OCI-LY1 (cell line): ENCODE measurements at regions not wholly inside any gene's neighbourhood (a gene's known extent, or its start where the extent isn't known, plus 50 kb on each side); places are given as distances from the start of the nearest gene placed in this dataset.

Source experiments
- H2AFZ ChIP-seq: fragments of 200-600 bp; sonication (generic), shearing (Covaris generic); 2 replicates; pipeline ENCODE4 v1.6.0; 2014; ENCODE audit warnings: antibody characterized with exemption, mild to moderate bottlenecking, low read length
- H3F3A ChIP-seq: fragments of 200-600 bp; sonication (generic), shearing (Covaris generic); 2 replicates; pipeline ENCODE4 v1.6.0; 2014; ENCODE audit warnings: mild to moderate bottlenecking, antibody characterized with exemption, low read length, moderate library complexity; ENCODE audit not compliant: insufficient read depth
- H3K27ac ChIP-seq: fragments of 200-600 bp; sonication (generic); 2 replicates; pipeline ENCODE4 v1.5.1; 2014; ENCODE audit warnings: low read length, mixed run types, mild to moderate bottlenecking, low read depth; ENCODE audit not compliant: poor library complexity, severe bottlenecking
- H3K27me3 ChIP-seq: fragments of 200-600 bp; sonication (generic); 2 replicates; pipeline ENCODE4 v1.6.0; 2014; ENCODE audit warnings: antibody characterized with exemption, mild to moderate bottlenecking, low read length, moderate library complexity; ENCODE audit not compliant: insufficient read depth
- H3K36me3 ChIP-seq: fragments of 200-600 bp; sonication (generic); 2 replicates; pipeline ENCODE4 v1.6.1; 2014; ENCODE audit warnings: mild to moderate bottlenecking, antibody characterized with exemption, low read length, moderate library complexity, mixed read lengths; ENCODE audit not compliant: insufficient read depth
- H3K4me1 ChIP-seq: fragments of 200-600 bp; sonication (generic); 2 replicates; pipeline ENCODE4 v1.5.1; 2014; ENCODE audit warnings: mild to moderate bottlenecking, low read length, moderate library complexity; ENCODE audit not compliant: insufficient read depth, severe bottlenecking
- H3K4me2 ChIP-seq: fragments of 200-600 bp; sonication (generic), shearing (Covaris generic); 2 replicates; pipeline ENCODE4 v1.6.1; 2014; ENCODE audit warnings: low read length
- H3K4me3 ChIP-seq: fragments of 200-600 bp; sonication (generic); 2 replicates; pipeline ENCODE4 v1.5.1; 2014; ENCODE audit warnings: low read length, low read depth, mild to moderate bottlenecking, mixed read lengths; ENCODE audit not compliant: poor library complexity, severe bottlenecking
- H3K79me2 ChIP-seq: fragments of 200-600 bp; shearing (Covaris generic); 2 replicates; pipeline ENCODE4 v1.6.1; 2016; ENCODE audit warnings: mixed run types, low read length, mixed read lengths; ENCODE audit not compliant: insufficient read depth
- H3K9ac ChIP-seq: fragments of 200-600 bp; sonication (generic), shearing (Covaris generic); 2 replicates; pipeline ENCODE4 v1.6.1; 2014; ENCODE audit warnings: mild to moderate bottlenecking, low read length, mixed read lengths
- H3K9me2 ChIP-seq: fragments of 200-600 bp; sonication (generic), shearing (Covaris generic); 2 replicates; pipeline ENCODE4 v1.6.1; 2014; ENCODE audit warnings: low read depth, mild to moderate bottlenecking, low read length, mixed read lengths
- H3K9me3 ChIP-seq: fragments of 200-600 bp; shearing (Covaris generic); 2 replicates; pipeline ENCODE4 v1.6.1; 2014; ENCODE audit warnings: low read length, mixed read lengths
- H4K20me1 ChIP-seq: fragments of 200-600 bp; sonication (generic), shearing (Covaris generic); 2 replicates; pipeline ENCODE4 v1.6.0; 2016; ENCODE audit warnings: mild to moderate bottlenecking, low read length; ENCODE audit not compliant: insufficient read depth
- EZH2 ChIP-seq: fragments of 200-600 bp; sonication (generic), shearing (Covaris generic); IDR thresholded peaks from 2 replicates; pipeline ENCODE4 v1.8.0; 2017; ENCODE audit warnings: borderline replicate concordance, mixed run types, mild to moderate bottlenecking, antibody characterized with exemption, low read length, moderate library complexity, mixed read lengths
- TF ChIP-seq, protein P1 (sequence below): fragments of 200-600 bp; sonication (generic), shearing (Covaris generic); IDR thresholded peaks from 2 replicates; pipeline ENCODE4 v1.5.1; 2017; ENCODE audit warnings: mild to moderate bottlenecking, antibody characterized with exemption, low read length, moderate library complexity, mixed read lengths

DNA sequence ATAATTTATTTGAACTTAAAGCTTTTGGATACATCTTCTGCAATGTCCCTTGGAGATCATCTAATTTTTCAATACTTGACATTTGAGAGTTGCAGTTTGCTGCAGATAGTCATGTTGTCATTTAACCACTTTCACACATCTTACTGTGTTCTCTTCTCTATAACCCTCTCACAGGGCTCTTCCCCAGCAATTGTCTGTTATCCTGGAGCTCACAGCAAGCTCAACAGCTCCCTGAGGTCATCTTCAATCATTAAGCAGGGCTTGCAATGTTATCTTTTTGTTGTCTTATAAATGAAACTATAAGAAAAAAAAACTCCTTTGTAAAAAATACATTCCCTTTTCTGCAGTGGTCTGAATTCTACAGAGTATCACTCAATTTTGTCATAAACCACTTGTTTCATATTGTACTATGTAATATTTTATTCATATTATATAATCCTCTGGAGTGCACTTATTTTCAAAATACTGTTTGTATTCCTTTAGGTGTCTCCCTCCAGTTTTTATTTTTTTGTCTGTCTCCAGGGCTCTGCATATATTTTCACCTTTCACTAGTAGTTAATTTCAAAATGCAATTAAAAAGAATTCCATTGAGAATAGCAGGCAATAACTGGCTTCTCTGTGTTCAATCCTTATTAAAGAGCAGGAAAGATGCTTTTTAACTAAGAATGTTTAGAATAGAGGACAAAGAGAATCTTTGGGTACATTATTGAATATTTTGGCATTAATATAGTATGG is 106.3 kb upstream of the ARSJ start:
- Histone ChIP-seq H3F3A (no peaks in the 10 kb centered on the region), H3K27ac (no peak overlapping the region), H2AFZ (no peak overlapping the region), H3K9ac (no peak overlapping the region), H4K20me1 (no peaks in the 10 kb centered on the region), H3K36me3 (no peaks in the 10 kb centered on the region), H3K4me3 (no peak overlapping the region), H3K79me2 (no peaks in the 10 kb centered on the region), H3K27me3 (no peaks in the 10 kb centered on the region), H3K9me2 (no peaks in the 10 kb centered on the region), H3K9me3 (no peaks in the 10 kb centered on the region), H3K4me1 (no peaks in the 10 kb centered on the region), H3K4me2 (no peak overlapping the region)
- no peak for TF ChIP-seq EZH2
- TF ChIP-seq, protein P1, sequence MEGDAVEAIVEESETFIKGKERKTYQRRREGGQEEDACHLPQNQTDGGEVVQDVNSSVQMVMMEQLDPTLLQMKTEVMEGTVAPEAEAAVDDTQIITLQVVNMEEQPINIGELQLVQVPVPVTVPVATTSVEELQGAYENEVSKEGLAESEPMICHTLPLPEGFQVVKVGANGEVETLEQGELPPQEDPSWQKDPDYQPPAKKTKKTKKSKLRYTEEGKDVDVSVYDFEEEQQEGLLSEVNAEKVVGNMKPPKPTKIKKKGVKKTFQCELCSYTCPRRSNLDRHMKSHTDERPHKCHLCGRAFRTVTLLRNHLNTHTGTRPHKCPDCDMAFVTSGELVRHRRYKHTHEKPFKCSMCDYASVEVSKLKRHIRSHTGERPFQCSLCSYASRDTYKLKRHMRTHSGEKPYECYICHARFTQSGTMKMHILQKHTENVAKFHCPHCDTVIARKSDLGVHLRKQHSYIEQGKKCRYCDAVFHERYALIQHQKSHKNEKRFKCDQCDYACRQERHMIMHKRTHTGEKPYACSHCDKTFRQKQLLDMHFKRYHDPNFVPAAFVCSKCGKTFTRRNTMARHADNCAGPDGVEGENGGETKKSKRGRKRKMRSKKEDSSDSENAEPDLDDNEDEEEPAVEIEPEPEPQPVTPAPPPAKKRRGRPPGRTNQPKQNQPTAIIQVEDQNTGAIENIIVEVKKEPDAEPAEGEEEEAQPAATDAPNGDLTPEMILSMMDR, result no peak

DNA sequence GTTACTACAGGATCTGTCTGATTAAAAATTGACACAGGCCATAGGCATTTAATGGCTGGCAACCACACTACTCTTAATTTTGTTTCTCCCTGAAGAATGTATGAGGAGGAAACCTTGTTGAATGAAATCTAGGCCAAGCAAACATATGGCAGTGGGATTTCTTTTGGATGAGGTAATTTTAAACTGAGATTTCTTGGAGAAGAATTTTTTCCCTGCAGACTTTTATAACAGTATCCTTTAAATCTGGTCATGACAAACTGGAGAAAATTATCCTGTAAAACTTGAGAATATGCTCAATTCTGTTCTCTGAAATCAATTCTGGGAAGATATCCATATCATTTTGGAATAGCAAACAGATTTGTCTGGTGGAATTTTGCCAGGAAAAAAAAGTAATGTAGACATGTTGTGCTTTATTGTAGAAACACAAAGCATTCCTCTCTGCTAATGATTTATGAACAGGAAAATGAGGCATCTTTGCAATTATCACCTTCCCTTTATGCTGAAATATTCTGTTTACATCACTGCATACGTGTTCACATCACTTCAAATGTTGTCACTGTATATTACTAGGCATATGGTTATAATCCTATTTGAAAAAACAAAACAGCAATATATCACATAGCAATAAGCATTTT is 108.3 kb upstream of the ARSJ start:
- H3F3A ChIP-seq, result no peaks in the 10 kb centered on the region
- no peaks in the 10 kb centered on the region for H3K9me2 ChIP-seq
- H4K20me1 ChIP-seq, result no peaks in the 10 kb centered on the region
- TF ChIP-seq, protein P1, result no peak
- TF ChIP-seq EZH2, result no peak
- H2AFZ ChIP-seq, result no peak overlapping the region
- H3K4me1 ChIP-seq, result no peaks in the 10 kb centered on the region
- H3K9ac ChIP-seq, result no peak overlapping the region
- no peak overlapping the region for H3K27ac ChIP-seq
- no peaks in the 10 kb centered on the region for H3K27me3 ChIP-seq
- no peaks in the 10 kb centered on the region for H3K36me3 ChIP-seq
- H3K9me3 ChIP-seq, result no peaks in the 10 kb centered on the region
- no peak overlapping the region for H3K4me3 ChIP-seq
- H3K4me2 ChIP-seq, result no peak overlapping the region
- no peaks in the 10 kb centered on the region for H3K79me2 ChIP-seq

DNA sequence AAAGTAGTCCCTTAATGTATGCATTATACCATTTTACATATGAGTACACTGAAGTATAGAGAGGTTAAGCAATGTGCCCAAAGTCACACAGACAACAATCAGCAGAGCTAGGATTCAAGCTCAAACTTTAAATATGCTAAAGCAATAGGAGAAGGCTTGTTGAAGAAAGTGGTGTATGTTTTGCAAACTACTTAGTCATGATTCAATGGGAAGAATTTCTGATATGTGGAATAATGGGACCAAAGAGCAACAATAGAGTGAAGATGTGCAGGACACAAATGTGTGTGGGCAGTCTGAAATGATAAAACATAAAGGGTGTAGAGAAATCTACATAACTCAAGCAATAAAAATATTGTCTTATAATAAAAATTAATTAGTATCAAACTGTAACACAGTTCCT is 109.0 kb upstream of the ARSJ start:
- H3K4me2 ChIP-seq, result no peak overlapping the region
- H3K4me1 ChIP-seq, result no peaks in the 10 kb centered on the region
- no peaks in the 10 kb centered on the region for H4K20me1 ChIP-seq
- no peak overlapping the region for H3K9ac ChIP-seq
- H3K4me3 ChIP-seq, result no peak overlapping the region
- H3K79me2 ChIP-seq, result no peaks in the 10 kb centered on the region
- no peak overlapping the region for H3K27ac ChIP-seq
- H3F3A ChIP-seq, result no peaks in the 10 kb centered on the region
- H3K9me3 ChIP-seq, result no peaks in the 10 kb centered on the region
- TF ChIP-seq, protein P1, result no peak
- TF ChIP-seq EZH2, result no peak
- no peaks in the 10 kb centered on the region for H3K9me2 ChIP-seq
- no peaks in the 10 kb centered on the region for H3K27me3 ChIP-seq
- H3K36me3 ChIP-seq, result no peaks in the 10 kb centered on the region
- H2AFZ ChIP-seq, result no peak overlapping the region
